HepG2 (cell line): ENCODE measurements at regions not wholly inside any gene's neighbourhood (a gene's known extent, or its start where the extent isn't known, plus 50 kb on each side); places are given as distances from the start of the nearest gene placed in this dataset.

Experiments used
- HOXA9 ChIP-seq: sonication (generic); formaldehyde crosslinking; IDR thresholded peaks from 2 replicates; pipeline ENCODE4 v1.8.1; 2022; ENCODE audit warnings: missing genetic modification reagents, mild to moderate bottlenecking, moderate library complexity, borderline replicate concordance
- MIXL1 ChIP-seq: IDR thresholded peaks from 2 replicates; pipeline ENCODE4 v1.6.1; 2016
- NONO ChIP-seq, 2 experiments: fragments of 450-650 bp in 1 of 2; sonication (generic) in 1 of 2; formaldehyde crosslinking in 1 of 2; IDR thresholded peaks in 1 of 2; conservative IDR thresholded peaks in 1 of 2; 2 replicates each; pipeline versions ENCODE4 v1.6.1 to v1.8.0; 2017 to 2022; ENCODE audit warnings: mild to moderate bottlenecking in 1 of 2, missing genetic modification reagents in 1 of 2, moderate library complexity in 1 of 2
- SIN3A ChIP-seq: IDR thresholded peaks from 2 replicates; pipeline ENCODE4 v1.6.1; 2011; ENCODE audit warnings: low read depth, mild to moderate bottlenecking, control low read depth, low read length, borderline replicate concordance
- SKIL ChIP-seq: sonication (generic); formaldehyde crosslinking; IDR thresholded peaks from 2 replicates; pipeline ENCODE4 v1.8.0; 2022; ENCODE audit warnings: missing genetic modification reagents, mild to moderate bottlenecking, moderate library complexity, borderline replicate concordance
- TCF12 ChIP-seq, 2 experiments: fragments of 450-650 bp in 1 of 2; sonication (generic) in 1 of 2; formaldehyde crosslinking in 1 of 2; IDR thresholded peaks; 2 replicates each; pipeline versions ENCODE4 v1.6.1 to v1.8.0; 2017 to 2022; ENCODE audit warnings: antibody characterized with exemption in 1 of 2, mild to moderate bottlenecking in 1 of 2, missing genetic modification reagents in 1 of 2, moderate library complexity in 1 of 2
- TFDP2 ChIP-seq: sonication (generic); formaldehyde crosslinking; IDR thresholded peaks from 2 replicates; pipeline ENCODE4 v1.4.0; 2020; ENCODE audit warnings: missing genetic modification reagents
- ZBTB25 ChIP-seq: IDR thresholded peaks from 2 replicates; pipeline ENCODE4 v1.6.1; 2018; ENCODE audit warnings: missing genetic modification reagents
- ZBTB42 ChIP-seq: sonication (generic); formaldehyde crosslinking; IDR thresholded peaks from 2 replicates; pipeline ENCODE4 v1.5.0; 2020; ENCODE audit warnings: mild to moderate bottlenecking, missing genetic modification reagents
- ZGPAT ChIP-seq: IDR thresholded peaks from 2 replicates; pipeline ENCODE4 v1.6.1; 2016; ENCODE audit warnings: mild to moderate bottlenecking
- ZNF230 ChIP-seq: sonication (generic); formaldehyde crosslinking; IDR thresholded peaks from 2 replicates; pipeline ENCODE4 v1.4.0; 2020; ENCODE audit warnings: mild to moderate bottlenecking, missing genetic modification reagents
- ZNF589 ChIP-seq: sonication (generic); formaldehyde crosslinking; conservative IDR thresholded peaks from 2 replicates; pipeline ENCODE4 v1.8.0; 2022; ENCODE audit warnings: mild to moderate bottlenecking, moderate library complexity, missing genetic modification reagents
- ZNF75D ChIP-seq: sonication (generic); formaldehyde crosslinking; IDR thresholded peaks from 2 replicates; pipeline ENCODE4 v1.8.1; 2023; ENCODE audit warnings: missing genetic modification reagents, mild to moderate bottlenecking, borderline replicate concordance
- ZSCAN31 ChIP-seq: sonication (generic); formaldehyde crosslinking; IDR thresholded peaks from 2 replicates; pipeline ENCODE4 v1.5.0; 2020; ENCODE audit warnings: low read depth, mild to moderate bottlenecking, missing genetic modification reagents
- TF ChIP-seq, protein P1 (sequence below): IDR thresholded peaks from 2 replicates; pipeline ENCODE4 v1.4.0; 2020; ENCODE audit warnings: mild to moderate bottlenecking, missing genetic modification reagents
- TF ChIP-seq, protein P2 (sequence below), 2 experiments: sonication (generic) in 1 of 2; formaldehyde crosslinking in 1 of 2; IDR thresholded peaks; 2 replicates each; pipeline versions ENCODE4 v1.4.0 to v1.6.1; 2018 to 2020; ENCODE audit warnings: missing genetic modification reagents in 2 of 2, borderline replicate concordance in 1 of 2, low read depth in 1 of 2, mild to moderate bottlenecking in 1 of 2, missing biosample characterization in 1 of 2

DNA sequence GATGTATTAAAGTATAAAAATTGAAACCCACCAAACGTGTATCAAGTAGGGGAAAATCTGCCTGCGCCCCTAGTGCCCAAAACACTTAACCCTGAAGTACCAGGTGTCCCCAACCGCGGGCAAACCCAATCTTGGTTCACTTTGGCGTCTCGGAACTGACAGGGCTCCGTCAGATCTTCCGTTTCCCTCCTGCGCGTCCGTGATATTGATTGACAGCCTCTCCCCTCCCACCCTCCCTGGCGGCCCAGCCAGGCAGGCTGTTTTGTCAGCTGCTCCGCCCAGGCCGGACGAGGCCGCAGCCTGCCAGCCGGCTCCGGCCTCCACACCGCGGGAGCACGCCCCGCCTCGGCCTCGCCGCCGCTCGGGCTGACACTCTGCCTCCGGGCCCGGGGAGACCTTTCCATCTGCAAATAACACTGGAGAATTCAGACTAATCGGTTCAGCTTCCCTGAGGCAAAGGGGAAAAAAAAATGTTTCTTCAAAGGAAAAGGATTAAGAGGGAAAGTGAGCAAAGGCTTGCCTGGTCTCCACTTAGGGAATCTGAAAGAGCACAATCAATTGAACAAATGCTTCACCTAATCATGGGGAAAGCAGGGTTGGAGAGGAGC is 234.9 kb upstream of the MCHR2 start (continued):
- TF ChIP-seq TFDP2 (CRISPR knock-in tag) (peak; percentile 64), ZSCAN31 (no peak), ZBTB25 (CRISPR knock-in tag) (no peak), SIN3A (no peak), NONO (IDR thresholded peaks at IDR 0.05) (no peak), NONO (CRISPR knock-in tag; conservative IDR thresholded peaks at IDR 0.05) (0 out of 2 replicates have a peak, but pooled peaks have one; percentile 23), ZNF75D (CRISPR knock-in tag) (no peak), ZGPAT (CRISPR knock-in tag) (peak; percentile 43; the same call in 1 of the 2 replicates), HOXA9 (CRISPR knock-in tag) (no peak), TCF12 (IDR thresholded peaks at IDR 0.05) (no peak), TCF12 (CRISPR knock-in tag; IDR thresholded peaks at IDR 0.05) (no peak), ZBTB42 (CRISPR knock-in tag) (no peak), ZNF230 (no peak), ZNF589 (CRISPR knock-in tag) (no peak), MIXL1 (0 out of 2 replicates have a peak, but pooled peaks have one; percentile 16), SKIL (CRISPR knock-in tag) (no peak)
- TF ChIP-seq, protein P1, sequence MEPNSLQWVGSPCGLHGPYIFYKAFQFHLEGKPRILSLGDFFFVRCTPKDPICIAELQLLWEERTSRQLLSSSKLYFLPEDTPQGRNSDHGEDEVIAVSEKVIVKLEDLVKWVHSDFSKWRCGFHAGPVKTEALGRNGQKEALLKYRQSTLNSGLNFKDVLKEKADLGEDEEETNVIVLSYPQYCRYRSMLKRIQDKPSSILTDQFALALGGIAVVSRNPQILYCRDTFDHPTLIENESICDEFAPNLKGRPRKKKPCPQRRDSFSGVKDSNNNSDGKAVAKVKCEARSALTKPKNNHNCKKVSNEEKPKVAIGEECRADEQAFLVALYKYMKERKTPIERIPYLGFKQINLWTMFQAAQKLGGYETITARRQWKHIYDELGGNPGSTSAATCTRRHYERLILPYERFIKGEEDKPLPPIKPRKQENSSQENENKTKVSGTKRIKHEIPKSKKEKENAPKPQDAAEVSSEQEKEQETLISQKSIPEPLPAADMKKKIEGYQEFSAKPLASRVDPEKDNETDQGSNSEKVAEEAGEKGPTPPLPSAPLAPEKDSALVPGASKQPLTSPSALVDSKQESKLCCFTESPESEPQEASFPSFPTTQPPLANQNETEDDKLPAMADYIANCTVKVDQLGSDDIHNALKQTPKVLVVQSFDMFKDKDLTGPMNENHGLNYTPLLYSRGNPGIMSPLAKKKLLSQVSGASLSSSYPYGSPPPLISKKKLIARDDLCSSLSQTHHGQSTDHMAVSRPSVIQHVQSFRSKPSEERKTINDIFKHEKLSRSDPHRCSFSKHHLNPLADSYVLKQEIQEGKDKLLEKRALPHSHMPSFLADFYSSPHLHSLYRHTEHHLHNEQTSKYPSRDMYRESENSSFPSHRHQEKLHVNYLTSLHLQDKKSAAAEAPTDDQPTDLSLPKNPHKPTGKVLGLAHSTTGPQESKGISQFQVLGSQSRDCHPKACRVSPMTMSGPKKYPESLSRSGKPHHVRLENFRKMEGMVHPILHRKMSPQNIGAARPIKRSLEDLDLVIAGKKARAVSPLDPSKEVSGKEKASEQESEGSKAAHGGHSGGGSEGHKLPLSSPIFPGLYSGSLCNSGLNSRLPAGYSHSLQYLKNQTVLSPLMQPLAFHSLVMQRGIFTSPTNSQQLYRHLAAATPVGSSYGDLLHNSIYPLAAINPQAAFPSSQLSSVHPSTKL, result peak; percentile 62
- TF ChIP-seq, protein P2, sequence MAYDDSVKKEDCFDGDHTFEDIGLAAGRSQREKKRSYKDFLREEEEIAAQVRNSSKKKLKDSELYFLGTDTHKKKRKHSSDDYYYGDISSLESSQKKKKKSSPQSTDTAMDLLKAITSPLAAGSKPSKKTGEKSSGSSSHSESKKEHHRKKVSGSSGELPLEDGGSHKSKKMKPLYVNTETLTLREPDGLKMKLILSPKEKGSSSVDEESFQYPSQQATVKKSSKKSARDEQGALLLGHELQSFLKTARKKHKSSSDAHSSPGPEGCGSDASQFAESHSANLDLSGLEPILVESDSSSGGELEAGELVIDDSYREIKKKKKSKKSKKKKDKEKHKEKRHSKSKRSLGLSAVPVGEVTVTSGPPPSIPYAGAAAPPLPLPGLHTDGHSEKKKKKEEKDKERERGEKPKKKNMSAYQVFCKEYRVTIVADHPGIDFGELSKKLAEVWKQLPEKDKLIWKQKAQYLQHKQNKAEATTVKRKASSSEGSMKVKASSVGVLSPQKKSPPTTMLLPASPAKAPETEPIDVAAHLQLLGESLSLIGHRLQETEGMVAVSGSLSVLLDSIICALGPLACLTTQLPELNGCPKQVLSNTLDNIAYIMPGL (CRISPR knock-in tag; IDR thresholded peaks at IDR 0.05; ENCODE audit: borderline replicate concordance in 1 of 2, low read depth in 1 of 2), result 0 out of 4 replicates have a peak, but pooled peaks of 1 of the 2 experiments have one; percentile 16
